GM12891 (cell line): ENCODE measurements at regions not wholly inside any gene's neighbourhood (a gene's known extent, or its start where the extent isn't known, plus 50 kb on each side); places are given as distances from the start of the nearest gene placed in this dataset.

ENCODE experiments used
- PAX5 ChIP-seq: IDR thresholded peaks from 2 replicates; pipeline ENCODE4 v1.6.1; 2011; ENCODE audit warnings: low read length, moderate library complexity, mild to moderate bottlenecking; ENCODE audit not compliant: insufficient read depth, severe bottlenecking
- POLR2A ChIP-seq: IDR thresholded peaks from 2 replicates; pipeline ENCODE4 v1.6.1; 2011; ENCODE audit warnings: low read depth, low read length, control low read depth
- POLR2AphosphoS5 ChIP-seq: IDR thresholded peaks from 2 replicates; pipeline ENCODE4 v1.6.1; 2011; ENCODE audit warnings: low read depth, low read length, control low read depth
- SPI1 ChIP-seq: IDR thresholded peaks from 2 replicates; pipeline ENCODE4 v1.6.1; 2011; ENCODE audit warnings: low read depth, low read length, control low read depth
- TAF1 ChIP-seq: IDR thresholded peaks from 2 replicates; pipeline ENCODE4 v1.6.1; 2011; ENCODE audit warnings: low read depth, low read length, control low read depth

GRCh38 chr1:80534606-80535360 is 1266.0 kb upstream of the ADGRL2 start:
- no peak for TF ChIP-seq POLR2A
- no peak for TF ChIP-seq SPI1
- no peak for TF ChIP-seq POLR2AphosphoS5
- no peak for TF ChIP-seq TAF1
- no peak for TF ChIP-seq PAX5
